BE2C (cell line): ENCODE measurements at regions not wholly inside any gene's neighbourhood (a gene's known extent, or its start where the extent isn't known, plus 50 kb on each side); places are given as distances from the start of the nearest gene placed in this dataset.

ENCODE experiments used
- DNase-seq: peaks from one replicate; pipeline ENCODE4 v3.0.0-alpha.2; 2020
- H3K27me3 ChIP-seq: fragments of 250-450 bp; sonication (Bioruptor Pico); 2 replicates; pipeline ENCODE4 v1.5.1; 2020; ENCODE audit warnings: mild to moderate bottlenecking
- H3K36me3 ChIP-seq: fragments of 250-450 bp; sonication (Bioruptor Pico); 2 replicates; pipeline ENCODE4 v1.5.1; 2020; ENCODE audit warnings: mild to moderate bottlenecking
- H3K4me1 ChIP-seq: fragments of 250-450 bp; sonication (Bioruptor Pico); 2 replicates; pipeline ENCODE4 v1.5.1; 2020
- H3K4me3 ChIP-seq: 2 replicates; pipeline ENCODE4 v1.5.1; 2011; ENCODE audit warnings: low read depth, low read length
- H3K9me3 ChIP-seq: fragments of 250-450 bp; sonication (Bioruptor Pico); 2 replicates; pipeline ENCODE4 v1.5.1; 2020
- TF ChIP-seq, protein P1 (sequence below): IDR thresholded peaks from 2 replicates; pipeline ENCODE4 v1.5.1; 2012; ENCODE audit warnings: mild to moderate bottlenecking, low read depth, low read length

DNA sequence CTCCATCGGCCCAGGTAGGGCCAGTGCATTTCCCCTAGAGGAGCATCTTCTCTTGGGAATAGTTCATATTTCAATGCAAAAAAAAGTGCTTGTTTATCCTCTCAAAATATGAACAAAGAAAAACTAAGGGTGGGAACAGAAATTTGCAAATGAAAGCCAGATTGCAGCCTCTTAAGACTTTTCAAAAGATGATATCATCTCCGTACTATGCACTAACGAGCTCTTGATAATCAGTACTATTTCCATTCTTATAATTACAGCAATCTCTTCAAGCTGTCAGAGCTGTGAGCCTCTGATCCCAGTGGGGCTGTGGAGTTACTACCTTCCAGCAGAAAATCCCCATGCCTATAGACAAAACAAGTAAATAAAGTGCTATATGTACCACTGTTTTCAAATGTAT lies 77.1 kb downstream of the SOD2 start:
- no peak for DNase-seq
- Histone ChIP-seq H3K9me3 (no peaks in the 10 kb centered on the region), H3K4me3 (no peak overlapping the region), H3K4me1 (no peaks in the 10 kb centered on the region), H3K36me3 (no peaks in the 10 kb centered on the region), H3K27me3 (peaks cover 3% of the 10 kb centered on the region)
- TF ChIP-seq, protein P1, sequence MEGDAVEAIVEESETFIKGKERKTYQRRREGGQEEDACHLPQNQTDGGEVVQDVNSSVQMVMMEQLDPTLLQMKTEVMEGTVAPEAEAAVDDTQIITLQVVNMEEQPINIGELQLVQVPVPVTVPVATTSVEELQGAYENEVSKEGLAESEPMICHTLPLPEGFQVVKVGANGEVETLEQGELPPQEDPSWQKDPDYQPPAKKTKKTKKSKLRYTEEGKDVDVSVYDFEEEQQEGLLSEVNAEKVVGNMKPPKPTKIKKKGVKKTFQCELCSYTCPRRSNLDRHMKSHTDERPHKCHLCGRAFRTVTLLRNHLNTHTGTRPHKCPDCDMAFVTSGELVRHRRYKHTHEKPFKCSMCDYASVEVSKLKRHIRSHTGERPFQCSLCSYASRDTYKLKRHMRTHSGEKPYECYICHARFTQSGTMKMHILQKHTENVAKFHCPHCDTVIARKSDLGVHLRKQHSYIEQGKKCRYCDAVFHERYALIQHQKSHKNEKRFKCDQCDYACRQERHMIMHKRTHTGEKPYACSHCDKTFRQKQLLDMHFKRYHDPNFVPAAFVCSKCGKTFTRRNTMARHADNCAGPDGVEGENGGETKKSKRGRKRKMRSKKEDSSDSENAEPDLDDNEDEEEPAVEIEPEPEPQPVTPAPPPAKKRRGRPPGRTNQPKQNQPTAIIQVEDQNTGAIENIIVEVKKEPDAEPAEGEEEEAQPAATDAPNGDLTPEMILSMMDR, result no peak

DNA sequence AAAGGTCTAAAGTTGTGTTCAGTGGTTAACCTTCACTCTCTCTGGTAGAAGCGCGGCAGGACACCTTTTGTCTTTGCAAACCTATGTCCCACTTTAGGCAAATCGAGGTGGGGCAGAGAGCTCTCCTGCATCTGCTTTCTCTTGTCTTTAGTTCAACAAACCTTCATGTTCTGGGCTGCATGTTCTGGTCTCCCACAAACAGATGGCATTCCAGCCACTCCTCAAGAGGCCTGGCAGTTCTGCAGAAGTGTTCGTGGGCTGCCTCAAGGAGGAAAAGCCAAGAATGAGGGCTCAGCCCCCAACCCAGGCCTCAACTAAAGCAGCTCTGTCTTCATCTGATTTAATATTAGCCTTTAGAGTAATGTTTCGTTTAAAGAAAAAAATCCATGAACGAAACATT lies 82.2 kb downstream of the SOD2 start:
- no peaks in the 10 kb centered on the region for H3K36me3 ChIP-seq
- no peak overlapping the region for H3K4me3 ChIP-seq
- no peaks in the 10 kb centered on the region for H3K4me1 ChIP-seq
- TF ChIP-seq, protein P1, result no peak
- DNase-seq, result no peak
- H3K9me3 ChIP-seq, result no peaks in the 10 kb centered on the region
- H3K27me3 ChIP-seq, result peaks cover 3% of the 10 kb centered on the region; the same call in 1 of the 2 replicates

DNA sequence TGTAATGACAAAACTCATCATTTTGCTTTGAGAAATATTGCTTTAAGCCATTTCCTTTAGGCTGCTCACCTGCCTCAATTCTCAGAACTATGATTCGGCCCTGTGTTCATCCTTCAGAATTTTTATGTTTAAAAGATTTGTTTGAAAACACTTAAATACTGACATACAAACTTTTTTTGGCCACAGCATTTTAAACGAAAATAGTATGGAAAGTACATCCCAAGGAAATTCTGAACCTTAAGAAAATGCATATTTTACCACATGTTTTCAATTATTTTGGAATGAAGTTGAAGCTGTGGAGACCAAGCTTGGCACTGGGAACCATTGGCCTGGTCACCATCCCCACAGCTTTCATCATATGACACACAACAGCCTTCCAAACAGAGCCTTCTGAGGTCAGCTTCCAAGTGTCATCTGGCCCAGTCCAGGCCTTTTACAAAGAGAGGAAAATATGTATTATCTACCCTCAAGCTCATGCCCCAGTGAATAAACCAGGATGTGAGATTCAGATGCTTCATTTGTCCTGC lies 83.3 kb downstream of the SOD2 start:
- TF ChIP-seq, protein P1, result no peak
- H3K36me3 ChIP-seq, result no peaks in the 10 kb centered on the region
- no peaks in the 10 kb centered on the region for H3K4me1 ChIP-seq
- no peaks in the 10 kb centered on the region for H3K9me3 ChIP-seq
- no peak for DNase-seq
- no peak overlapping the region for H3K4me3 ChIP-seq
- H3K27me3 ChIP-seq, result peaks cover 3% of the 10 kb centered on the region; the same call in 1 of the 2 replicates

DNA sequence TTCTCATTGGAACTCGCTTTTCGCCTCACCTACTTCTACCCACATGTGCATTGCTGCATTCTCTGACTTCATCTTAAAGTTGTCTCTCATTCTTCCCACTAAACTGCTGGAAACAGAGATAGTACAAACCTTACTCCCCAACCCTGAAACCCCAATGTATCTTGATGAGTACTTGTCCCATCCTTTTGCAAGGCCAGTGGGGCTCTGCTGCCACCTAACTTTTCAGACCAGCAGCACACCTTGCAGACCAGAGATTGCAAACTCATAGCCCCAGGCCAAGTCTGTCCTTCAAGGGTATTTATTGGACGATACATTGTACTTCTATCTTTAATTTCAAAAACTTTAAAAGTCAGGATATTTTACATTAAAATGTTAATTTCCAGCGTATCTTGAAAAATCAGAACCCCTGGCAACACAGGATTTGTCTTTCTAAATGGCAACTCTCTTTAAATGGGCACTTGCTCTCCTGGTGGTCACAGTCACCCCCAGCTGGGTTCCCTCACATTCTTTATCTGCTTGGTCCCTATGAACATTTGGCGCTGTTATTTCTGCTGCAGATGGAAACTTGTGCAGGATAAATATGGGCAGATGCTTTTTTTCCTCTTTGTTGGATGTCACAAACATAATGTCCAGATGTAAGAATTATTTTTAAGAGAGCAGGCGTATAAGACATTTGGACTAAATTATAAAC lies 83.9 kb downstream of the SOD2 start:
- Histone ChIP-seq H3K27me3 (peaks cover 3% of the 10 kb centered on the region; the same call in 1 of the 2 replicates), H3K4me3 (no peak overlapping the region), H3K4me1 (no peaks in the 10 kb centered on the region), H3K36me3 (no peaks in the 10 kb centered on the region), H3K9me3 (no peaks in the 10 kb centered on the region)
- DNase-seq, result peak; percentile 21
- TF ChIP-seq, protein P1, result peak; percentile 50

DNA sequence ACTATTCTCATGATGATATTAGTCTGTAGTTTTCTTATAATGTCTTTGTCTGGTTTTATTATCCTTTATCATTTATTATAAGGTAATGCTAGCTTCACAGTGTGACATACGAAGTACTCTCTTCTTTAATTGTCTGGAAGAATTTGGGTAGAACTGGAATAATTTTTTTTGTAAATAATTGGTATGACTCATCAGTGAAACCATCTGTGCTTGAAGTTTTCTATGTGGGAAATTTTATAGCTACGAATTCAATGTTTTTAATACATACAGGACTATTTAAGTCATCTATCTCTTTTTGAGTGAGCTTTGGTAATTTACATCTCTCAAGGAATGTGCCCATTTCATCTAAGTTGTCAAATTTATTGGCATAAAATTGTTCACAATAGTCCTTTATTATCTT lies 86.3 kb downstream of the SOD2 start:
- TF ChIP-seq, protein P1, result no peak
- Histone ChIP-seq H3K27me3 (no peaks in the 10 kb centered on the region; the same call in none of the 2 replicates), H3K9me3 (no peaks in the 10 kb centered on the region), H3K4me1 (no peaks in the 10 kb centered on the region), H3K4me3 (no peak overlapping the region), H3K36me3 (no peaks in the 10 kb centered on the region)
- DNase-seq, result no peak

DNA sequence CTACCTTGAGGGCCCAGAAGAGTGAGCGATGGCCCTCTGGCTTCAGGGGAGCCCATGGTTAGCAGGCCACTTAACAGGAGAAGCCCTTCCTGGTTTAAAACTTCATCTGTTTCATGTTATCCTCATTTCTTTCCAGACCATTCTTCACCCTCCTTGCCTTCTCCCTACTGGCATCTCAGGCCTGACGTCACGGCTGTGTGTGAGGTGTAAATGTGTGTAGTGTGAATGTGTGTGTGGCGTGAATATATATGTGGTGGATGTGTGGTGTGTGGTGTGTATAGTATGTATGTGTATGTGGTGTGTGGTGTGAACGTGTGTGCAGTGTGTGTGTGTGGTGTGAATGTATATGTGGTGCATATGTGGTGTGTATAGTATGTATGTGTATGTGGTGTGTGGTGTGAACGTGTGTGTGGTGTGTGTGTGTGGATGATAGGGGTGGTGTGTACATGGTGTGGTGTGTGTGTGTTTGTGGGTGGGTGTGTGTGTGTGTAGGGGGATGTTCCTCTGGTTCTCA lies 88.5 kb downstream of the SOD2 start:
- H3K9me3 ChIP-seq, result no peaks in the 10 kb centered on the region
- H3K4me1 ChIP-seq, result no peaks in the 10 kb centered on the region
- H3K4me3 ChIP-seq, result no peak overlapping the region
- H3K27me3 ChIP-seq, result no peaks in the 10 kb centered on the region; the same call in 1 of the 2 replicates
- TF ChIP-seq, protein P1, result no peak
- no peaks in the 10 kb centered on the region for H3K36me3 ChIP-seq
- DNase-seq, result no peak
